NCI-H82 treated with DMSO at 0.1 percent for 48 hours (cell line): ENCODE measurements at regions not wholly inside any gene's neighbourhood (a gene's known extent, or its start where the extent isn't known, plus 50 kb on each side); places are given as distances from the start of the nearest gene placed in this dataset.

Source experiments
- DNase-seq: peaks from one replicate; lab custom pipeline; 2025; ENCODE audit not compliant: unreplicated experiment; lab: John Stamatoyannopoulos, UW

GRCh38 chr4:155616117-155616516 lies 50.5 kb upstream of the GUCY1A1 start:
- DNase-seq: no peak

- DNase-seq: no peak
Measured at GRCh38 chr4:155615081-155615887, 51.4 kb upstream of the GUCY1A1 start.

GRCh38 chr4:155614111-155614762 lies 52.4 kb upstream of the GUCY1A1 start:
- no peak for DNase-seq

GRCh38 chr4:155612074-155612473 lies 54.6 kb upstream of the GUCY1A1 start:
- no peak for DNase-seq

- DNase-seq: no peak
Measured at GRCh38 chr4:155611501-155611900, 55.1 kb upstream of the GUCY1A1 start.

- no peak for DNase-seq
Measured at GRCh38 chr4:155610143-155610542, 56.5 kb upstream of the GUCY1A1 start.

GRCh38 chr4:155609455-155610059 lies 57.1 kb upstream of the GUCY1A1 start:
- DNase-seq: no peak

- DNase-seq: no peak
Measured at GRCh38 chr4:155608225-155608885, 58.3 kb upstream of the GUCY1A1 start.

- DNase-seq: no peak
Measured at GRCh38 chr4:155607481-155607880, 59.2 kb upstream of the GUCY1A1 start.

GRCh38 chr4:155604718-155605626 lies 61.7 kb upstream of the GUCY1A1 start:
- no peak for DNase-seq

- DNase-seq: no peak
Measured at GRCh38 chr4:155603360-155603891, 63.2 kb upstream of the GUCY1A1 start.

- no peak for DNase-seq
Measured at GRCh38 chr4:155602351-155603140, 64.1 kb upstream of the GUCY1A1 start.

GRCh38 chr4:155600244-155600643 lies 66.4 kb upstream of the GUCY1A1 start:
- no peak for DNase-seq

GRCh38 chr4:155599596-155599995 lies 67.1 kb upstream of the GUCY1A1 start:
- no peak for DNase-seq

GRCh38 chr4:155599085-155599484 lies 67.6 kb upstream of the GUCY1A1 start:
- DNase-seq: no peak

- no peak for DNase-seq
Measured at GRCh38 chr4:155597933-155598451, 68.7 kb upstream of the GUCY1A1 start.

GRCh38 chr4:155597281-155597680 lies 69.4 kb upstream of the GUCY1A1 start:
- DNase-seq: no peak

- DNase-seq: no peak
Measured at GRCh38 chr4:155593793-155594192, 72.9 kb upstream of the GUCY1A1 start.

- no peak for DNase-seq
Measured at GRCh38 chr4:155592938-155593297, 73.7 kb upstream of the GUCY1A1 start.
